ENCODE measurements at regions not wholly inside any gene's neighbourhood (a gene's known extent, or its start where the extent isn't known, plus 50 kb on each side); places are given as distances from the start of the nearest gene placed in this dataset.
"Not testable (repeated sequence)": the region's sequence is repeated elsewhere in the genome, so short reads cannot be mapped to it uniquely, and the experiment has no call there.

- DNase-seq = no peak
These were observed 177.1 kb upstream of the ARID1B start for GRCh38 chr6:156599978-156600590.

DNA sequence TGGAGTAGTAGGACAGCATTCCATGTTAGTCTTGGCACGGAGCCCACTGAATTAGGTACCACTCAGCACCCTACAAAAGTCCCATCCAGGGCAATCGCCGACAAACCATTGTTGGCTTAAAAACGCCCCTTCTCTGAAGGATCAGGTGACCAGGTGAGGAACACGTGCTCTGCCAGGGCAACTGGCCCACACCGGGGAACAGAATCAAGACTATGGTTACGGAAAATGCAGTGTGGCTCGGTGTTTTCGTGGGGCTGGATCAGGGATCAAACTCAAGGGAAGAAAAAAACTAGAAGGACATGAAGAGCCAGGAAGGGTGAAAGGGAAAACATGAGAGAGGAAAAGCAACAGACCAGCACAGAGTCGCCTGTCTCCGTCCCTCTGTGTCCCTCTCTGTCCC is 177.8 kb upstream of the ARID1B start:
- DNase-seq = no peak

DNA sequence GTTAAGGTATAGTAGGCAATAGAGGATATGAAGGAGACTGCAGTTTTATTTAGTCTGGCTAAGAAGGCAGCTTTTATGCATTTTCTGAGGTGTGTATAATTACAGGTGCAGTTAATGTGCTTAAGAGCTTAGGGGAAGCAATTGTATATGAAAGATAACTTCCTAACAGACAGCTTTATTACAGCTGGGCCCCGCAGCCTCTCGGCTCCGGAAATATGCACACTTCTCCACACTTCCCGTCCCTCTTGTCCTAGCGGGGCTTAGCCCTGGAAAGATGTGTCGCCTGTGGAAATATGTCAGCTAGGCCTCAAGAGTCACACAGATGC is 178.4 kb upstream of the ARID1B start:
- no peak for DNase-seq

GRCh38 chr6:156598071-156598854 is 178.9 kb upstream of the ARID1B start:
- DNase-seq = no peak

DNA sequence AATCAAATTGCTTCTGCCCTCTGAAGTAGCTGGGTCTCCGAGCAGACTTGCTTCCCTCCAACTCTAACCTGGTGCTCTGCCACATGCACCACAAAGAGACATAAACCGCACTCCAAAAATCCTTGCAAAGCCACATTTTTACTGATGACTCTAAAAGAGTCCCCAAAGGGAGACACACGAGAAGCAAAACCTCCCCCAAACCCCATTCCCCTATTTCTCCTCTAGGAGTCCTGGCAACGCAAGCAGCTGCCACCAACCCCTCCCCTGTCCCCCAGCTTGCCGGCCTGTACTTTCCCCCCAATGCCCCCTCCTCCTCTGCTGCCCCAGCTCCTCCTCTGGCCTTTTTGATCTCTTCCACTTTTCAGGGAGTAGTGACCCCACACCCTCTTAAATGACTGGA is 180.1 kb upstream of the ARID1B start:
- no peak for DNase-seq

DNA sequence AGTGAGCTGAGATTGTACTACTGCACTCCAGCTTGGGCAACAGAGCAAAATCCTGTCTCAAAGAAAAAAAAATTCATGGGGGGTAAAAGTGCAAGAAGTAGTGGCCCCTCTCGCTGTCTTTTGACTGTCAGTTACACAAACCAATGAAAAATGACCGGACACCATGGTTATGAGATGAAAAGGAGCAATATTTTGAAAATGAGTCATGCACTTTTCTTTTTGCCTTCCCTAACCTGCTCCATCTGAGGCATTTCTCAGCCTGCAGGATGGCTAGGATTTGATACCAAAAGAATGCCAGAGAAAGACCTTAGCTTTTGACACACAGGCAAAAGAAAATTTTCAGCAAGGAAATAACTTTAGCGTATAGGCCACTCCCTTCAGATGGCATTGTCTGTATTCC is 181.7 kb upstream of the ARID1B start:
- no peak for DNase-seq

DNA sequence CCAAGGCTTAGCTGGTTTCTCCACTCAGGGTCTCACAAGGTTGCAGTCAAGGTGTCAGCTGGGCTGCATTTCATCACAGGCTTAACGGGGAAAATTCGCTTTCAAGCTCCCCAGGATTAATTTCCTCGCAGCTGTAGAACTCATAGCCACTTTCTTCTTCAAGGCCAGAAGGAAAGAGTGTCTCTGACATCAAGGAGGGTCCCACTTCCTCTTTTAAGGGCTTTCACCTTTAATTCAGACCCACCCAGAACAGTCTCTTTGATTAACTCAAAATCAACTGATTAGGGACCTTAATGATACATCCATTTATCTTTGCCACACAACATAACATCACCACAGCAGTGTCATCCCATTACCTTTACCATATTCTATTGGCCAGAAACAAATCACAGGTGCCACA is 183.3 kb upstream of the ARID1B start:
- DNase-seq = no peak

DNA sequence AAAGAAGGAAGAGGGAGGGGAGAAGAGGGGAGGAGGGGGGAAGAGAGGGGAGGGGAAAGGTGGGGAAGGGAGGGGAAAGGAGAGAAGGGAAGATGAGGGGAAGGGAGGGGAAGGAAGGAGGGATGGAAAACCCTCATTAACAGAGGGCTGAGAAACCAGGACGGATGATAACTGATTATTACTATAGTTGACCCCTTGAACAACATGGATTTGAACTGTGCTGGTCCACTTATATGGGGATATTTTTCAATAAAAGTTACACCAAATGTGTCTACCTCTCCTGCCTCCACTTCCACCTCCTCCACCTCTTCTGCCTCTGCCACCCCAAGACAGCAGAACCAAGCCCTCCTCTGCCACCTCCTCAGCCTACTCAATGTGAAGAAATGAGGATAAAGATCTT is 184.1 kb upstream of the ARID1B start:
- DNase-seq = no peak

GRCh38 chr6:156590482-156590881 is 186.7 kb upstream of the ARID1B start:
- DNase-seq = no peak

DNA sequence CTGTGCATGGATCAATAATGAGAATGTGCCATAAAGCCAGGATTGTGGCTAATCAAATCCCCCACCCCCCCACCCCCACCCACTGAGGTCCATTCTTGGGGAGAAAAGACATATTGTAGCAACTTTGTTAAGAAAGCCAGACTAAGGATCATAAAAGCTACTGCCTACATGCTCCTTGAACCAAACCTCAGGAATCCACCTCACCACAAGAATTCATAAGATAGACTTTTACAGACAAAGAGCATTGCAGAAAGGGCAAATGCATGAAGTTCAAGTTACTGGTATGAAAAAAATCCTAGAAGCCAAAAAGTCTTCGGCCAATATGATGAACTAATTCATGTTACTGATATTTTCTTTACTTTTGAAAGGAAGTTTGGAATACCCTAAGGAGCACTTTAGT is 187.9 kb upstream of the ARID1B start:
- DNase-seq = no peak

- no peak for DNase-seq
These were observed 189.4 kb upstream of the ARID1B start for GRCh38 chr6:156587751-156588301.

GRCh38 chr6:156587071-156587470 is 190.1 kb upstream of the ARID1B start:
- DNase-seq = no peak

- DNase-seq = no peak
These were observed 191.3 kb upstream of the ARID1B start for GRCh38 chr6:156585859-156586258.

- not testable (repeated sequence) for DNase-seq
These were observed 193.1 kb upstream of the ARID1B start for GRCh38 chr6:156584121-156584520.

- DNase-seq = no peak
These were observed 194.1 kb upstream of the ARID1B start for GRCh38 chr6:156583083-156583482.

GRCh38 chr6:156582509-156582992 is 194.6 kb upstream of the ARID1B start:
- DNase-seq = no peak

DNA sequence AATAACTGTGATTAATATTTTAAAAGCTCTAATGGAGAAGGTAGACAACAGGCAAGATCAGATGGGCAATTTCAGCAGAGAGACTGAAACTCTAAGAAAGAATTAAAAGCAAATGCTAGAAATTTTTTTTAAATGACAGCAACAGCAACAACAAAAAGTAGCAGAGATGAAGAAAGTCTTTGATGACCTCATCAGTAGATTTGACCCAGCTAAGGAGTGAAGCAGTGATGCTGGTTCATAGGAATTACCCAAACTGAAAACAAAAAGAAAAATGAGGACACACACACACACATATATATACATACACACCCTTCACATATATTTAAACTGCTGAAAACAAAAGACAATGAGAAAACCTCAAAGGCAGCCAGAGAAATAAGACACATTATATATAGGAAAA is 197.6 kb upstream of the ARID1B start:
- DNase-seq = no peak

- DNase-seq = no peak
These were observed 199.4 kb upstream of the ARID1B start for GRCh38 chr6:156577749-156578148.

- no peak for DNase-seq
These were observed 201.8 kb upstream of the ARID1B start for GRCh38 chr6:156575361-156575760.

- DNase-seq = no peak
These were observed 212.4 kb upstream of the ARID1B start for GRCh38 chr6:156564807-156565149.

DNA sequence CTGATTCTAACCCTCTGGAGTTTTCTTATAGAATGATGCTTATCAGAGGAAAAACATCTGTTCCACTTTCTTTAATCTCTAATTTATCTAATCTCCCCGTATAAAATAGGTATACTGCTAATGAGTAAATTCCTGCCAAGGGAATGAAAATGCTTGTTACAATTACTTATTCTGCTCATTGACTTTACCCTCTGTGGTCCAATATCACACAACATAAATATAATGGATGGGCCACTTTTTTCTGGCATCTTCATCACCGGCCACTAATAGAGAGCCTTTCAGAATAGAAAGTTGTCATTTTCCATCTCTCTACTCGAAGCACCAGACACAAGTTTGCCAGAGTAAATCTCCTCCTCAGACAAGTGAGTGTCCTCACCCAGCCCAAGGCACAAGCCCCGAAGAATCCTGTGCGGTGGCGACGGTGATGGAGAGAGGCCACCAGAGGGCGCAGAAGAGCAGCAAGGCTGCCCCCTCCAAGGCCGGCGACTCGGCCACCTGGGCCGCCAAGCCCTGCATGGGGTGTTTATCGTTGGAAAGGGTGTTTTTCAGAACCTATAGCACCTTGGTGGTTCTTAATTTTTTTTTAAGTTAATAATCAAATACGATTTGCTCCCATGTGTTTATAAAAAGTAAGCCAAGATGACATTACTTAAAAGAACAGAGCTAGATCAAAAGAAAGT is 212.9 kb upstream of the ARID1B start:
- peak; percentile 67 to 73 for DNase-seq

DNA sequence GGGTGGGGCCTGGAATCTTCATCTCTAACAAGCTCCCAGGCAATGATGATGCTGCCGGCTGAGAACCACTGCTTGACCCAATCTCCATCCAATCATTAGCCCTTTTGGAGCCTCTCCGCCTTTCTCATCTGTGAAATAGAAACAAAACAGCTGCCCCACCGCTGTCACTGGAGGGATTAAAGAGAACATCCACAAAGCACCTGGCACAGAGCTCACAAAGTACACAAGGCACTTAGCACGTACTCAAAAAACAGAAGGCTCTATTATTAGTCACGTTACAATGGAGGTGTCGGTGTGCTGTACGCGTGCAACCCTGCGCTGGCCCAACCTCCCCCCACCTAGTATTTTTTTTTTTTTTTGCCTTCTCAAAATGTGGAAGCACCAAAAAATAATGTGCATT is 213.5 kb upstream of the ARID1B start:
- no peak for DNase-seq

GRCh38 chr6:156562636-156563035 is 214.5 kb upstream of the ARID1B start:
- DNase-seq = no peak

GRCh38 chr6:156562019-156562418 is 215.2 kb upstream of the ARID1B start:
- no peak for DNase-seq

Measured in CD4-positive, alpha-beta T cell treated with Interferon alpha-2 for 1 hour (primary cell).